ENCODE measurements at regions not wholly inside any gene's neighbourhood (a gene's known extent, or its start where the extent isn't known, plus 50 kb on each side); places are given as distances from the start of the nearest gene placed in this dataset.
"Not testable (repeated sequence)": the region's sequence is repeated elsewhere in the genome, so short reads cannot be mapped to it uniquely, and the experiment has no call there.

DNA sequence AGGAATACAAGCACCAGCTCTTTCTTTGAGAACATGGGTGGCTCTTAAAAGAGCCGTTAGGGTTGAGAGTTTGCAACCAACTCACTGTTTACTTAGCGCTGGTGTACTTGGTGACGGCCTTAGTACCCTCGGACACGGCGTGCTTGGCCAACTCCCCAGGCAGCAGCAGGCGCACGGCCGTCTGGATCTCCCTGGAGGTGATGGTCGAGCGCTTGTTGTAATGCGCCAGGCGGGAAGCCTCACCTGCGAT lies 115.3 kb upstream of the PRSS16 start:
- not testable (repeated sequence) for H3K9me3 ChIP-seq; H3K27me3 ChIP-seq (replicated peaks in 1 of 2; ENCODE audit: control insufficient read depth in 2 of 2, extremely low read depth in 1 of 2, insufficient read depth in 2 of 2, low read length in 1 of 2); H3K36me3 Mint-ChIP-seq; H3K27ac Mint-ChIP-seq; H3K9me3 Mint-ChIP-seq; H3K36me3 ChIP-seq (ENCODE audit: control insufficient read depth in 2 of 2, extremely low read depth in 1 of 2, insufficient read depth in 1 of 2, low read length in 1 of 2); H3K27me3 Mint-ChIP-seq; H3K4me3 Mint-ChIP-seq
- ChIA-PET CTCF (interaction anchor here in 1 of 2 donors (0.7 to 4.8 kb wide), 7 partner anchors 11 to 761 kb away, joined by 3 to 52 read pairs (median 5); a partner anchor contains a TSS), POLR2A (interaction anchor here (0.6 to 5.3 kb wide), 37 partner anchors 13 to 1705 kb away, joined by 3 to 201 read pairs (median 4); a partner anchor contains a TSS)
- H3K4me1 Mint-ChIP-seq = peaks cover 22 to 28% (median 26%) of the 10 kb centered on the region in 3 donors
- Histone ChIP-seq H3K4me1 (ENCODE audit: control insufficient read depth in 1 of 2, extremely low read depth in 1 of 2, insufficient read depth in 2 of 2, low read length in 2 of 2) (peaks cover 17 to 36% of the 10 kb centered on the region in 2 experiments), H3K4me3 (ENCODE audit: control insufficient read depth in 1 of 2, extremely low read depth in 1 of 2, low read length in 1 of 2) (peak overlapping the region; percentile 49 to 77), H3K27ac (ENCODE audit: low read length) (peak overlapping the region; percentile 80)
- ATAC-seq (replicated peaks in 1 of 4) (peak in 3 of 4 experiments; percentile 2 to 17 (median 2)), DNase-seq (peak in 3 of 35 experiments; percentile 11 to 25 (median 13))
- 1% methylated on average over 14 of the region's 14 CpGs for WGBS (ENCODE audit: insufficient coverage)

DNA sequence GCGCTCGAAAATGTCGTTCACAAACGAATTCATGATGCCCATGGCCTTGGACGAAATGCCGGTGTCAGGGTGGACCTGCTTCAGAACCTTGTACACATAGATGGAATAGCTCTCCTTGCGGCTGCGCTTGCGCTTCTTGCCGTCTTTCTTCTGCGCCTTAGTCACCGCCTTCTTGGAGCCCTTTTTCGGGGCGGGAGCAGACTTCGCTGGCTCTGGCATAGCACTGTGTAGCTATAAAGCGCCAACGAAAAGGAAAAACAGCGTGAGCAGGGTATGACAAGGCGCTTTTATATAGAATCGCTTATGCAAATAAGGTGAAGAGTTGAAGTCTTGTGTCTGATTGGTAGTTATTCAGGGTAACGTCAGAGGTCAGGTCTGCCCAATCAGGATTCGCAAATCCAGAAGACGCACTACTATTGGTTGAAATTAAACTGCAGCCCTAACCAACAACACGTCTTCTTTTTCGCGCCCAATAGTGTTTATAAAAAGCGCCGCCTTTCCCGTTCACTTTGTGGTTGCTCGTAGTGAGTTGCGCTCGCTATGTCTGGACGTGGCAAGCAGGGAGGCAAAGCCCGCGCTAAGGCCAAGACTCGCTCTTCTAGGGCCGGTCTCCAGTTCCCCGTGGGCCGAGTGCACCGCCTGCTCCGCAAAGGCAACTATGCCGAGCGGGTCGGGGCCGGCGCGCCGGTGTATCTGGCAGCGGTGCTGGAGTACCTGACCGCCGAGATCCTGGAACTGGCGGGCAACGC lies 114.8 kb upstream of the PRSS16 start:
- peak; percentile 76 to 98 (median 87) for DNase-seq
- ChIA-PET CTCF (interaction anchor here in 1 of 2 donors (0.7 to 4.8 kb wide), 8 partner anchors 11 to 761 kb away, joined by 3 to 52 read pairs (median 4); a partner anchor contains a TSS), POLR2A (interaction anchor here (0.6 to 5.3 kb wide), 43 partner anchors 13 to 1706 kb away, joined by 3 to 201 read pairs (median 4); a partner anchor contains a TSS)
- peak overlapping the region; percentile 85 for H3K27ac ChIP-seq (ENCODE audit: low read length)
- no peaks in the 10 kb centered on the region for H3K9me3 ChIP-seq
- no peaks in the 10 kb centered on the region for H3K36me3 ChIP-seq (ENCODE audit: control insufficient read depth in 2 of 2, extremely low read depth in 1 of 2, insufficient read depth in 1 of 2, low read length in 1 of 2)
- no peaks in the 10 kb centered on the region for H3K36me3 Mint-ChIP-seq
- H3K4me1 ChIP-seq (ENCODE audit: control insufficient read depth in 1 of 2, extremely low read depth in 1 of 2, insufficient read depth in 2 of 2, low read length in 2 of 2) = peaks cover 17 to 34% of the 10 kb centered on the region in 2 experiments
- H3K27me3 ChIP-seq (replicated peaks in 1 of 2; ENCODE audit: control insufficient read depth in 2 of 2, extremely low read depth in 1 of 2, insufficient read depth in 2 of 2, low read length in 1 of 2) = no peaks in the 10 kb centered on the region
- peak overlapping the region; percentile 49 to 77 for H3K4me3 ChIP-seq (ENCODE audit: control insufficient read depth in 1 of 2, extremely low read depth in 1 of 2, low read length in 1 of 2)
- peaks cover 22 to 30% (median 22%) of the 10 kb centered on the region in 3 donors for H3K4me1 Mint-ChIP-seq
- H3K4me3 Mint-ChIP-seq = no peak overlapping the region
- no peaks in the 10 kb centered on the region for H3K9me3 Mint-ChIP-seq
- H3K27ac Mint-ChIP-seq = no peak overlapping the region
- WGBS (ENCODE audit: insufficient coverage) = under 1% methylated on average over 48 of the region's 53 CpGs
- H3K27me3 Mint-ChIP-seq = no peaks in the 10 kb centered on the region
- ATAC-seq (replicated peaks in 1 of 4) = peak; percentile 80 to 87 (median 86)

DNA sequence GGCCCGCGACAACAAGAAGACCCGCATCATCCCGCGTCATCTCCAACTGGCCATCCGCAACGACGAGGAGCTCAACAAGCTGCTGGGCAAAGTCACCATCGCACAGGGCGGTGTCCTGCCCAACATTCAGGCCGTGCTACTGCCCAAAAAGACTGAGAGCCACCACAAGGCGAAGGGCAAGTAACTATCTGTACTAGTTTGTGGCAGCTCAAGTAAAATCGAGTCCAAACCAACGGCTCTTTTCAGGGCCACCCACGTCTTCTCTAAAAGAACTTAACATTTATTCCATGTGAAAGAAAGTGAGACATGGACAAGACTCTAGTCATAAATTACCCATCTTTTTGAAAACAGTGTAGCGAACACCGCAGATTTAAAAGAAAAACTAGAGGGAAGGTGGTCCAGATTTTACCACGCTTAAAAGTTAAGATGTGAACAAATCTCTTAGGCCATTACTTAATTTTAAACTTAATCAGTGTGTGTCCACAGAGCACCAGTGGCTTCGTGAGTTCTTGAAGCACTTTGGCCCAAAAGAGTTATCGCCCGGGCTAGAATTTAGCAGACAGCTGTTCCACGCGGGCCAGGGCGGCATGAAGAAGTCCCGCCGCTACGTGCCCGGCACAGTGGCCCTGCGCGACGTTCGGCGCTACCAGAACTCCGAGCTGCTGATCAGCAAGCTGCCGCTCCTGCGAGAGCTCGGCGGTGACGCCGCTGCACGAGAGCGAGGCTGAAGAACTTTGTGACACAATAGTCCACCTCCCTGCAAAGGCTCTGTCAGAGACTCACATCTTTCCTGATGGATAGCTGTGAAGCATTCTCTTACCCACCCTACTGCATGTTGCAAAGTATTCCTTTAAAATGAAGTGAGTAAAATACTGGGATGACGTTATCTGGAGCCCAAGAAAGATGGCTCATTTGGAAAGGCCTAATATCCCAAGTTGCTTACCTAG lies 113.9 kb upstream of the PRSS16 start:
- POLR2A ChIA-PET = interaction anchor here (0.5 to 5.3 kb wide), 25 partner anchors 12 to 1112 kb away, joined by 3 to 201 read pairs (median 4); a partner anchor contains a TSS
- no peaks in the 10 kb centered on the region for H3K27me3 Mint-ChIP-seq
- H3K27me3 ChIP-seq (replicated peaks in 1 of 2; ENCODE audit: control insufficient read depth in 2 of 2, extremely low read depth in 1 of 2, insufficient read depth in 2 of 2, low read length in 1 of 2) = no peaks in the 10 kb centered on the region
- peak overlapping the region; percentile 49 to 77 for H3K4me3 ChIP-seq (ENCODE audit: control insufficient read depth in 1 of 2, extremely low read depth in 1 of 2, low read length in 1 of 2)
- H3K4me1 ChIP-seq (ENCODE audit: control insufficient read depth in 1 of 2, extremely low read depth in 1 of 2, insufficient read depth in 2 of 2, low read length in 2 of 2) = peaks cover 19 to 34% of the 10 kb centered on the region in 2 experiments
- H3K9me3 ChIP-seq = no peaks in the 10 kb centered on the region
- no peaks in the 10 kb centered on the region for H3K36me3 ChIP-seq (ENCODE audit: control insufficient read depth in 2 of 2, extremely low read depth in 1 of 2, insufficient read depth in 1 of 2, low read length in 1 of 2)
- CTCF ChIA-PET = interaction anchor here (0.6 to 4.8 kb wide), 7 partner anchors 13 to 1753 kb away, joined by 3 to 52 read pairs (median 3); a partner anchor contains a TSS
- no peak overlapping the region for H3K4me3 Mint-ChIP-seq
- peaks cover 27 to 38% (median 28%) of the 10 kb centered on the region in 3 donors for H3K4me1 Mint-ChIP-seq
- no peaks in the 10 kb centered on the region for H3K9me3 Mint-ChIP-seq
- H3K27ac ChIP-seq (ENCODE audit: low read length) = peak overlapping the region; percentile 85
- DNase-seq (peak; percentile 37 to 82 (median 72)), ATAC-seq (replicated peaks in 1 of 4) (peak; percentile 23 to 39 (median 32))
- WGBS (ENCODE audit: insufficient coverage) = under 1% methylated on average over 36 of the region's 43 CpGs
- H3K27ac Mint-ChIP-seq = no peak overlapping the region
- H3K36me3 Mint-ChIP-seq = no peaks in the 10 kb centered on the region

DNA sequence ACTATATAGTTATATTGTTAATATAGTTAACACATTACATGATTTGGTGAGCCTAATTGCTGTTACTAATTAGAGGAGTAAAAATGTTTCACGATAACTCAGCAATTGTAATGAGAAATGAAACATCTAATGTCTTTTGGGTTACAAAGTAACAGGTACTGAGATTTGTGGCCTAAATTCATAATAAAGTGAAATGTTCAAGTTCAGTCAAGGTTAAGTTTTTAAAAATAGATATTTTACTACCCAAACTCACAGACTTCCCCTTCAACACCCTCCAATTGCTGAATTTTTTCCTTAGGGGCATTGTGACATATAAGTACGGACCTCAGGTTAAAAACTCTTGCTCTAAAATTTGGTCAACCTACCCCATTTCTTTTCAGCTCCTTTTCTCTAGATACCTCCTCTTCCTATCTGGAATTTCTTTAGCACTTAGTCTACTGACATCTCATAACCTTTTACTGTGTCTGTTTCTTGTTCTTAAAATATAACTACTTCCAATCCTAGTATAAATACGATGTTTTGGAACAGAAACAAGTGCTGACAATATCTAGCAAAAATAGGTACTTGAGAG lies 112.3 kb upstream of the PRSS16 start:
- Histone ChIP-seq H3K27ac (ENCODE audit: low read length) (no peak overlapping the region), H3K4me3 (ENCODE audit: control insufficient read depth in 1 of 2, extremely low read depth in 1 of 2, low read length in 1 of 2) (no peak overlapping the region), H3K36me3 (ENCODE audit: control insufficient read depth in 2 of 2, extremely low read depth in 1 of 2, insufficient read depth in 1 of 2, low read length in 1 of 2) (no peaks in the 10 kb centered on the region), H3K27me3 (replicated peaks in 1 of 2; ENCODE audit: control insufficient read depth in 2 of 2, extremely low read depth in 1 of 2, insufficient read depth in 2 of 2, low read length in 1 of 2) (no peaks in the 10 kb centered on the region), H3K4me1 (ENCODE audit: control insufficient read depth in 1 of 2, extremely low read depth in 1 of 2, insufficient read depth in 2 of 2, low read length in 2 of 2) (peaks cover 28 to 45% of the 10 kb centered on the region in 2 experiments), H3K9me3 (no peaks in the 10 kb centered on the region)
- Mint-ChIP-seq H3K4me1 (peaks cover 39 to 54% (median 42%) of the 10 kb centered on the region in 3 donors), H3K36me3 (no peaks in the 10 kb centered on the region), H3K4me3 (no peak overlapping the region), H3K27me3 (no peaks in the 10 kb centered on the region), H3K9me3 (no peaks in the 10 kb centered on the region), H3K27ac (peak overlapping the region; percentile 22 to 55)
- no peak for ATAC-seq (replicated peaks in 1 of 4)
- ChIA-PET CTCF (no interaction called here), POLR2A (interaction anchor here (0.7 to 5.3 kb wide), 5 partner anchors 10 to 1114 kb away, joined by 3 to 201 read pairs (median 6); a partner anchor contains a TSS)
- no peak for DNase-seq
- WGBS (ENCODE audit: insufficient coverage) = 100% methylated on average over 1 of the region's 3 CpGs

DNA sequence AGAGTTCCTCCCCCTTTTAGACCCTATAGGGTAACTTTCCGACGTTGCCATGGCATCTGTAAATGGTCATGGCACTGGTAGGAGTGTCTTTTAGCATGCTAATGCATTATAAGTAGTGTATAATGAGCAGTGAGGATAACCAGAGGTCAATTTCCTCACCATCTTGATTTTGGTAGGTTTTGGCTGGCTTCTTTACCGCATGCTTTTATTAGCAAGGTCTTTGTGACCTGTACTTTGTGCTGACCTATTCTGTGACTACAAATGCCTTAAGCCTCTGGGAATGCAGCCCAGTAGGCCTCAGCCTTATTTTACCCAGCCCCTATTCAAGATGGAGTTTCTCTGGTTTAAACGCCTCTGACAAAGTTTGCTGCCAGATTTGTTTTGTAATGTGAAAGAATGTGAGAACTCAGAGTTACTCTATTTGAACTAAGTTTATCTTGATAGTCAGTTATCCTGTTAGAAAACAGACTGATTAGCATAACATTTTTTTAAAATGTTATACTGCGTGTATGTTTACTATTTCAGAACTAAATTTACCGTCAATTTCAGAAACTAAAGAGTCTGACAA lies 111.3 kb upstream of the PRSS16 start:
- H3K9me3 Mint-ChIP-seq = no peaks in the 10 kb centered on the region
- no peaks in the 10 kb centered on the region for H3K27me3 Mint-ChIP-seq
- no CpG with 5 or more reads among the region's 6 CpGs for WGBS (ENCODE audit: insufficient coverage)
- H3K4me1 ChIP-seq (ENCODE audit: control insufficient read depth in 1 of 2, extremely low read depth in 1 of 2, insufficient read depth in 2 of 2, low read length in 2 of 2) = peaks cover 29 to 45% of the 10 kb centered on the region in 2 experiments
- DNase-seq (no peak), ATAC-seq (replicated peaks in 1 of 4) (no peak)
- H3K27ac Mint-ChIP-seq = no peak overlapping the region
- peaks cover 44 to 58% (median 50%) of the 10 kb centered on the region in 3 donors for H3K4me1 Mint-ChIP-seq
- H3K27ac ChIP-seq (ENCODE audit: low read length) = no peak overlapping the region
- H3K36me3 Mint-ChIP-seq = no peaks in the 10 kb centered on the region
- H3K27me3 ChIP-seq (replicated peaks in 1 of 2; ENCODE audit: control insufficient read depth in 2 of 2, extremely low read depth in 1 of 2, insufficient read depth in 2 of 2, low read length in 1 of 2) = no peaks in the 10 kb centered on the region
- H3K9me3 ChIP-seq = no peaks in the 10 kb centered on the region
- no peaks in the 10 kb centered on the region for H3K36me3 ChIP-seq (ENCODE audit: control insufficient read depth in 2 of 2, extremely low read depth in 1 of 2, insufficient read depth in 1 of 2, low read length in 1 of 2)
- H3K4me3 Mint-ChIP-seq = no peak overlapping the region
- POLR2A ChIA-PET = interaction anchor here in 1 of 2 donors (1.5 kb wide), 1 partner anchor 11 kb away, joined by 5 read pairs; a partner anchor contains a TSS
- CTCF ChIA-PET = interaction anchor here in 1 of 2 donors (0.8 kb wide), 1 partner anchor 9 kb away, joined by 3 read pairs; no protein-coding TSS in a partner anchor
- H3K4me3 ChIP-seq (ENCODE audit: control insufficient read depth in 1 of 2, extremely low read depth in 1 of 2, low read length in 1 of 2) = no peak overlapping the region

Data from T-cell (primary cell).